ENCODE measurements at regions not wholly inside any gene's neighbourhood (a gene's known extent, or its start where the extent isn't known, plus 50 kb on each side); places are given as distances from the start of the nearest gene placed in this dataset.

- TF ChIP-seq POLR2A (IDR thresholded peaks at IDR 0.05): no peak
- TF ChIP-seq CTCF (IDR thresholded peaks at IDR 0.05): no peak
Measured at GRCh38 chr6:159640722-159641482, 52.1 kb downstream of the SOD2 start.

All from thyroid gland (tissue), 4 donors.